ENCODE measurements at regions not wholly inside any gene's neighbourhood (a gene's known extent, or its start where the extent isn't known, plus 50 kb on each side); places are given as distances from the start of the nearest gene placed in this dataset.

GRCh38 chr3:29189328-29189727 lies 91.5 kb upstream of the RBMS3 start:
- DNase-seq (ENCODE audit: low spot score in 2 of 2), result no peak
- no peak overlapping the region for H3K4me3 ChIP-seq (ENCODE audit: low read depth, poor library complexity, severe bottlenecking)
- intact Hi-C loops (cut with DNase I; ENCODE audit: low total_unique reads), result no loop called here
- TF ChIP-seq CTCF (IDR thresholded peaks at IDR 0.05) (no peak), POLR2A (IDR thresholded peaks at IDR 0.05) (no peak)

- intact Hi-C loops (cut with DNase I; ENCODE audit: low total_unique reads), result no loop called here
- H3K4me3 ChIP-seq (ENCODE audit: low read depth, poor library complexity, severe bottlenecking), result no peak overlapping the region
- WGBS, 2 donors, result 87 to 100% methylated on average over 1 of the region's 1 CpG
- DNase-seq (ENCODE audit: low spot score in 2 of 2), result no peak
- TF ChIP-seq CTCF (IDR thresholded peaks at IDR 0.05) (no peak), POLR2A (IDR thresholded peaks at IDR 0.05) (no peak)
Measured at GRCh38 chr3:29194139-29194538, 86.7 kb upstream of the RBMS3 start.

- no peak for DNase-seq (ENCODE audit: low spot score in 2 of 2)
- intact Hi-C loops (cut with DNase I; ENCODE audit: low total_unique reads), result no loop called here
- no peak for TF ChIP-seq POLR2A (IDR thresholded peaks at IDR 0.05)
- TF ChIP-seq CTCF (IDR thresholded peaks at IDR 0.05), result no peak
- no peak overlapping the region for H3K4me3 ChIP-seq (ENCODE audit: low read depth, poor library complexity, severe bottlenecking)
- WGBS, 2 donors, result 29 to 39% methylated on average over 3 of the region's 3 CpGs
Measured at GRCh38 chr3:29195056-29195455, 85.8 kb upstream of the RBMS3 start.

GRCh38 chr3:29201604-29202003 lies 79.3 kb upstream of the RBMS3 start:
- TF ChIP-seq POLR2A (IDR thresholded peaks at IDR 0.05) (no peak), CTCF (IDR thresholded peaks at IDR 0.05) (no peak)
- intact Hi-C loops (cut with DNase I; ENCODE audit: low total_unique reads), result no loop called here
- WGBS, 2 donors, result 46 to 65% methylated on average over 1 of the region's 1 CpG
- no peak for DNase-seq (ENCODE audit: low spot score in 2 of 2)
- no peak overlapping the region for H3K4me3 ChIP-seq (ENCODE audit: low read depth, poor library complexity, severe bottlenecking)

GRCh38 chr3:29202378-29202777 lies 78.5 kb upstream of the RBMS3 start:
- H3K4me3 ChIP-seq (ENCODE audit: low read depth, poor library complexity, severe bottlenecking), result no peak overlapping the region
- DNase-seq (ENCODE audit: low spot score in 2 of 2), result no peak
- 74 to 78% methylated on average over 4 of the region's 4 CpGs for WGBS, 2 donors
- TF ChIP-seq CTCF (IDR thresholded peaks at IDR 0.05) (no peak), POLR2A (IDR thresholded peaks at IDR 0.05) (no peak)
- intact Hi-C loops (cut with DNase I; ENCODE audit: low total_unique reads), result no loop called here

GRCh38 chr3:29203851-29204250 lies 77.0 kb upstream of the RBMS3 start:
- no peak overlapping the region for H3K4me3 ChIP-seq (ENCODE audit: low read depth, poor library complexity, severe bottlenecking)
- no peak for TF ChIP-seq POLR2A (IDR thresholded peaks at IDR 0.05)
- no peak for TF ChIP-seq CTCF (IDR thresholded peaks at IDR 0.05)
- DNase-seq (ENCODE audit: low spot score in 2 of 2), result no peak
- intact Hi-C loops (cut with DNase I; ENCODE audit: low total_unique reads), result no loop called here
- WGBS, 2 donors, result 88 to 91% methylated on average over 1 of the region's 1 CpG

All from lower leg skin (tissue), 4 donors.